NCI-H1694 treated with DMSO at 0.1 percent for 48 hours (cell line): ENCODE measurements at regions not wholly inside any gene's neighbourhood (a gene's known extent, or its start where the extent isn't known, plus 50 kb on each side); places are given as distances from the start of the nearest gene placed in this dataset.

ENCODE experiments used
- DNase-seq: peaks from one replicate; lab custom pipeline; 2025; lab: John Stamatoyannopoulos, UW

GRCh38 chr21:38203229-38203628, 53.6 kb upstream of the KCNJ15 start:
- DNase-seq = no peak

GRCh38 chr21:38205940-38206339, 50.9 kb upstream of the KCNJ15 start:
- no peak for DNase-seq

GRCh38 chr21:38206646-38207045, 50.1 kb upstream of the KCNJ15 start:
- DNase-seq = no peak
